HCT116 (cell line): ENCODE measurements at regions not wholly inside any gene's neighbourhood (a gene's known extent, or its start where the extent isn't known, plus 50 kb on each side); places are given as distances from the start of the nearest gene placed in this dataset.

ENCODE experiments used
- ATAC-seq: fragments of 200-7000 bp; cut with Tn5 transposase; 2 replicates; pipeline ENCODE4 v1.9.1; 2020; ENCODE audit warnings: mild to moderate bottlenecking, moderate library complexity
- BruUV-seq: library from RNA; stranded (reverse); fragments of 400-500 nt; replicated peaks from 2 replicates; lab custom pipeline; 2021; lab: Mats Ljungman, UMichigan
- CTCF ChIA-PET: fragments of 300-600 bp; sonication (Branson Sonifier 250); formaldehyde crosslinking; loops from one replicate; lab custom pipeline; 2021; ENCODE audit warnings: antibody characterized with exemption; lab: Charles Lee
- POLR2A ChIA-PET: fragments of 300-600, 350-600 bp; sonication (Branson Sonifier 250); formaldehyde crosslinking; loops from one replicate; lab custom pipeline; 2021; ENCODE audit warnings: antibody characterized with exemption; lab: Charles Lee
- RAD21 ChIA-PET, 2 experiments: fragments of 300-600 bp; sonication (Branson Sonifier 250); formaldehyde crosslinking; loops; one replicate each; lab custom pipeline; 2023; ENCODE audit warnings: low total read pairs in 2 of 2; ENCODE audit not compliant: uncharacterized antibody in 2 of 2, unreplicated experiment in 2 of 2, low non-redundant PET in 1 of 2; lab: Charles Lee
- DNase-seq: peaks from one replicate; pipeline ENCODE4 v3.0.0-alpha.2; 2010; ENCODE audit warnings: low read depth, low spot score
- H2AFZ ChIP-seq: fragments of 200-600 bp; shearing (Covaris generic), sonication (generic); 2 replicates; pipeline ENCODE4 v1.6.1; 2017; ENCODE audit warnings: low read depth, mixed run types, mixed read lengths, antibody characterized with exemption, low read length; ENCODE audit not compliant: poor library complexity, severe bottlenecking
- H3K27ac ChIP-seq: 2 replicates; pipeline ENCODE4 v1.5.1; 2012; ENCODE audit warnings: low read depth, low read length
- H3K27me3 ChIP-seq: fragments of 200-600 bp; sonication (generic); 2 replicates; pipeline ENCODE4 v1.6.1; 2016; ENCODE audit warnings: mixed run types, low read length, mixed read lengths; ENCODE audit not compliant: insufficient read depth
- H3K36me3 ChIP-seq, 2 experiments: fragments of 200-500 bp in 1 of 2; fragments of 200-600 bp in 1 of 2; sonication (Bioruptor generic) in 1 of 2; sonication (generic) in 1 of 2; 2 replicates each; pipeline versions ENCODE4 v1.5.1 to v1.6.1; 2014 to 2016; ENCODE audit warnings: low read length in 2 of 2, inconsistent platforms in 1 of 2, mixed read lengths in 1 of 2, mixed run types in 1 of 2; ENCODE audit not compliant: insufficient read depth in 2 of 2, control insufficient read depth in 1 of 2
- H3K4me1 ChIP-seq, 2 experiments: fragments of 200-600 bp in 1 of 2; sonication (generic) in 1 of 2; 2 replicates each; pipeline versions ENCODE4 v1.5.1 to v1.6.1; 2012 to 2017; ENCODE audit warnings: low read length in 2 of 2, inconsistent platforms in 1 of 2, mild to moderate bottlenecking in 1 of 2, mixed read lengths in 1 of 2, mixed run types in 1 of 2, moderate library complexity in 1 of 2; ENCODE audit not compliant: insufficient read depth in 2 of 2, control insufficient read depth in 1 of 2
- H3K4me2 ChIP-seq: fragments of 200-600 bp; sonication (generic); 2 replicates; pipeline ENCODE4 v1.6.1; 2017; ENCODE audit warnings: mixed run types, low read length, mixed read lengths
- H3K4me3 ChIP-seq, 2 experiments: fragments of 200-600 bp in 1 of 2; sonication (generic) in 1 of 2; replicated peaks in 1 of 2; 2 replicates each; pipeline ENCODE4 v1.5.1; 2011 to 2016; ENCODE audit warnings: low read length in 2 of 2, control low read depth in 1 of 2, low read depth in 1 of 2, mild to moderate bottlenecking in 1 of 2, mixed read lengths in 1 of 2, mixed run types in 1 of 2
- H3K79me2 ChIP-seq: fragments of 200-600 bp; sonication (generic); 2 replicates; pipeline ENCODE4 v1.6.1; 2017; ENCODE audit warnings: mild to moderate bottlenecking, mixed run types, low read length, moderate library complexity, mixed read lengths; ENCODE audit not compliant: insufficient read depth
- H3K9ac ChIP-seq: fragments of 200-600 bp; sonication (generic); 2 replicates; pipeline ENCODE4 v1.6.1; 2016; ENCODE audit warnings: low read length, mixed read lengths
- H3K9me2 ChIP-seq: fragments of 200-600 bp; sonication (generic), shearing (Covaris generic); 2 replicates; pipeline ENCODE4 v1.6.1; 2017; ENCODE audit warnings: mixed run types, mild to moderate bottlenecking, moderate library complexity; ENCODE audit not compliant: insufficient read depth
- H3K9me3 ChIP-seq, 2 experiments: fragments of 200-500 bp in 1 of 2; fragments of 200-600 bp in 1 of 2; sonication (Bioruptor generic) in 1 of 2; sonication (generic) in 1 of 2; 2 replicates each; pipeline ENCODE4 v1.6.1; 2014 to 2017; ENCODE audit warnings: low read length in 2 of 2, mixed read lengths in 2 of 2, inconsistent platforms in 1 of 2, low read depth in 1 of 2, mild to moderate bottlenecking in 1 of 2, mixed run types in 1 of 2, moderate library complexity in 1 of 2; ENCODE audit not compliant: control insufficient read depth in 1 of 2, insufficient read depth in 1 of 2
- H4K20me1 ChIP-seq: fragments of 200-600 bp; sonication (generic), shearing (Covaris generic); 2 replicates; pipeline ENCODE4 v1.6.1; 2017; ENCODE audit warnings: mixed run types, mild to moderate bottlenecking, moderate library complexity; ENCODE audit not compliant: insufficient read depth
- CBX3 ChIP-seq: IDR thresholded peaks from 2 replicates; pipeline ENCODE4 v1.6.1; 2012; ENCODE audit warnings: low read depth
- CTCF ChIP-seq, 3 experiments: fragments of 200-600 bp in 1 of 3; sonication (generic) in 1 of 3; IDR thresholded peaks in 2 of 3; conservative IDR thresholded peaks in 1 of 3; 2 replicates each; pipeline ENCODE4 v1.5.1; 2012 to 2017; ENCODE audit warnings: low read depth in 2 of 3, low read length in 2 of 3, antibody characterized with exemption in 1 of 3, borderline replicate concordance in 1 of 3, control low read depth in 1 of 3, mild to moderate bottlenecking in 1 of 3, mixed read lengths in 1 of 3, mixed run types in 1 of 3, moderate library complexity in 1 of 3; ENCODE audit not compliant: insufficient read depth in 1 of 3
- EGR1 ChIP-seq: IDR thresholded peaks from 2 replicates; pipeline ENCODE4 v1.6.1; 2012; ENCODE audit warnings: low read depth
- EZH2 ChIP-seq: fragments of 200-600 bp; sonication (generic); IDR thresholded peaks from 2 replicates; pipeline ENCODE4 v1.6.1; 2017; ENCODE audit warnings: antibody characterized with exemption, mixed run types
- EZH2phosphoT487 ChIP-seq: fragments of 200-600 bp; IDR thresholded peaks from 2 replicates; pipeline ENCODE4 v1.6.1; 2018; ENCODE audit warnings: antibody characterized with exemption, borderline replicate concordance
- JUND ChIP-seq: IDR thresholded peaks from 2 replicates; pipeline ENCODE4 v1.6.1; 2012
- MAX ChIP-seq: IDR thresholded peaks from 2 replicates; pipeline ENCODE4 v1.6.1; 2012
- RAD21 ChIP-seq: IDR thresholded peaks from 2 replicates; pipeline ENCODE4 v1.6.1; 2012; ENCODE audit warnings: low read depth, mild to moderate bottlenecking
- REST ChIP-seq: IDR thresholded peaks from 2 replicates; pipeline ENCODE4 v1.6.1; 2012; ENCODE audit warnings: low read depth
- SRF ChIP-seq: IDR thresholded peaks from 2 replicates; pipeline ENCODE4 v1.6.1; 2012; ENCODE audit warnings: low read depth
- TCF7L2 ChIP-seq: IDR thresholded peaks from 2 replicates; pipeline ENCODE4 v1.7.0; 2011; ENCODE audit warnings: borderline replicate concordance, inconsistent platforms; ENCODE audit not compliant: insufficient read depth, insufficient read length; ENCODE audit errors: extremely low read depth
- intact Hi-C: fragments of 100-400 bp; cut with micrococcal nuclease; formaldehyde crosslinking; loops from 2 replicates; pipeline ENCODE4 v1.10.0; 2022

GRCh38 chr7:97667359-97667758 lies 64.5 kb upstream of the TAC1 start:
- H3K4me3 ChIP-seq = no peak overlapping the region
- ATAC-seq (no peak), DNase-seq (no peak)
- H3K36me3 ChIP-seq = no peaks in the 10 kb centered on the region
- no peaks in the 10 kb centered on the region for H3K79me2 ChIP-seq
- no peak overlapping the region for H3K9ac ChIP-seq
- H3K9me2 ChIP-seq = no peaks in the 10 kb centered on the region
- H3K27ac ChIP-seq = no peak overlapping the region
- intact Hi-C loops = no loop called here
- CTCF ChIA-PET = no interaction called here
- no peak overlapping the region for H3K4me2 ChIP-seq
- H2AFZ ChIP-seq = no peak overlapping the region
- POLR2A ChIA-PET = no interaction called here
- no TSS peak for BruUV-seq
- TF ChIP-seq SRF (no peak), JUND (no peak), EZH2phosphoT487 (no peak), CTCF (IDR thresholded peaks at IDR 0.05 in 2 of 3, conservative IDR thresholded peaks at IDR 0.05 in 1 of 3; ENCODE audit: borderline replicate concordance in 1 of 3, insufficient read depth in 1 of 3, low read depth in 2 of 3, low read length in 2 of 3) (no peak), MAX (no peak)
- no peaks in the 10 kb centered on the region for H3K9me3 ChIP-seq
- H3K4me1 ChIP-seq = no peaks in the 10 kb centered on the region
- H3K27me3 ChIP-seq = peaks cover 24% of the 10 kb centered on the region; the same call in 1 of the 2 replicates
- RAD21 ChIA-PET = no interaction called here
- no peaks in the 10 kb centered on the region for H4K20me1 ChIP-seq

- no peaks in the 10 kb centered on the region for H3K36me3 ChIP-seq
- intact Hi-C loops = no loop called here
- H3K4me1 ChIP-seq = no peaks in the 10 kb centered on the region
- H3K9me2 ChIP-seq = no peaks in the 10 kb centered on the region
- H3K27me3 ChIP-seq = peaks cover 24% of the 10 kb centered on the region; the same call in 1 of the 2 replicates
- no peak overlapping the region for H2AFZ ChIP-seq
- no TSS peak for BruUV-seq
- ChIA-PET POLR2A (no interaction called here), RAD21 (no interaction called here), CTCF (no interaction called here)
- H3K9me3 ChIP-seq = no peaks in the 10 kb centered on the region
- no peak for DNase-seq
- no peak overlapping the region for H3K9ac ChIP-seq
- H3K27ac ChIP-seq = no peak overlapping the region
- H3K79me2 ChIP-seq = no peaks in the 10 kb centered on the region
- ATAC-seq = no peak
- no peak overlapping the region for H3K4me2 ChIP-seq
- H4K20me1 ChIP-seq = no peaks in the 10 kb centered on the region
- H3K4me3 ChIP-seq = no peak overlapping the region
- TF ChIP-seq REST (no peak), EGR1 (no peak), TCF7L2 (no peak), JUND (no peak), CBX3 (no peak), CTCF (IDR thresholded peaks at IDR 0.05 in 2 of 3, conservative IDR thresholded peaks at IDR 0.05 in 1 of 3; ENCODE audit: borderline replicate concordance in 1 of 3, insufficient read depth in 1 of 3, low read depth in 2 of 3, low read length in 2 of 3) (no peak), RAD21 (no peak), MAX (no peak), EZH2 (no peak)
Measured at GRCh38 chr7:97671571-97671970, 60.3 kb upstream of the TAC1 start.
